Body of pancreas (tissue), 4 donors: ENCODE measurements at regions not wholly inside any gene's neighbourhood (a gene's known extent, or its start where the extent isn't known, plus 50 kb on each side); places are given as distances from the start of the nearest gene placed in this dataset.
A peak's percentile ranks its signal among the peaks of the same experiment; 100 is the strongest.

Experiments
- ATAC-seq: fragments of 150-250 bp; one replicate; pipeline ENCODE4 v1.9.1; 2016
- DNase-seq, 4 donors: peaks; one replicate each; pipeline ENCODE4 v3.0.0-alpha.2; 2019
- H3K27ac ChIP-seq, 4 donors: fragments of 200-600 bp; sonication (generic); 1 replicate in 3 of 4; 2 replicates in 1 of 4; pipeline versions ENCODE4 v1.5.1 to v1.6.1; 2016 to 2019; ENCODE audit warnings: mild to moderate bottlenecking in 1 of 4, mixed read lengths in 1 of 4, moderate library complexity in 1 of 4
- H3K27me3 ChIP-seq, 2 donors: fragments of 200-600 bp; sonication (generic); one replicate each; pipeline ENCODE4 v1.6.0; 2016; ENCODE audit warnings: mild to moderate bottlenecking in 1 of 2
- H3K36me3 ChIP-seq, 2 donors: fragments of 200-600 bp; sonication (generic); replicated peaks in 1 of 2; 2 replicates each; pipeline ENCODE4 v1.5.1; 2016; ENCODE audit warnings: low read depth in 2 of 2; ENCODE audit not compliant: insufficient read depth in 1 of 2
- H3K4me1 ChIP-seq: fragments of 200-600 bp; sonication (generic); one replicate; pipeline ENCODE4 v1.6.0; 2016
- H3K4me3 ChIP-seq, 2 donors: fragments of 200-600 bp; sonication (generic); 1 replicate in 1 of 2; 2 replicates in 1 of 2; pipeline ENCODE4 v1.5.1; 2016 to 2019
- H3K9me3 ChIP-seq, 3 donors: fragments of 200-600 bp; sonication (generic); 1 replicate in 2 of 3; 2 replicates in 1 of 3; pipeline ENCODE4 v1.5.1; 2016
- CTCF ChIP-seq, 7 experiments: fragments of 450-650 bp in 4 of 7; fragments of 200-600 bp in 3 of 7; sonication (generic) in 3 of 7; IDR thresholded peaks; one replicate each; pipeline ENCODE4 v1.5.1; 2016 to 2019; ENCODE audit warnings: antibody characterized with exemption in 7 of 7
- POLR2A ChIP-seq, 3 donors: fragments of 450-650 bp; IDR thresholded peaks; one replicate each; pipeline ENCODE4 v1.6.1; 2016; ENCODE audit warnings: antibody characterized with exemption in 3 of 3, mild to moderate bottlenecking in 2 of 3
- WGBS, 2 donors: methylation state at CpG; one replicate each; pipeline ENCODE4 v1.1.5; 2017; 5-methylcytosine and 5-hydroxymethylcytosine counted together
- intact Hi-C: fragments of 100-400 bp; cut with DNase I; formaldehyde crosslinking; loops from one replicate; pipeline ENCODE4 v1.15.1; 2023

- H3K27ac ChIP-seq: no peak overlapping the region
- no peak overlapping the region for H3K4me3 ChIP-seq
- 38 to 40% methylated on average over 2 of the region's 2 CpGs for WGBS, 2 donors
- H3K27me3 ChIP-seq: no peaks in the 10 kb centered on the region
- no peaks in the 10 kb centered on the region for H3K36me3 ChIP-seq
- intact Hi-C loops: no loop called here
- ATAC-seq (no peak), DNase-seq (no peak)
- no peak for TF ChIP-seq POLR2A (IDR thresholded peaks at IDR 0.05)
- no peak for TF ChIP-seq CTCF (IDR thresholded peaks at IDR 0.05)
- no peaks in the 10 kb centered on the region for H3K4me1 ChIP-seq
- H3K9me3 ChIP-seq: peaks cover 0 to 6% (median 0%) of the 10 kb centered on the region in 3 donors
Observed at GRCh38 chr11:30666817-30667216, 80.7 kb upstream of the MPPED2 start.

- H3K4me1 ChIP-seq: no peaks in the 10 kb centered on the region
- DNase-seq (no peak), ATAC-seq (no peak)
- 51 to 59% methylated on average over 5 of the region's 5 CpGs for WGBS, 2 donors
- intact Hi-C loops: no loop called here
- no peak overlapping the region for H3K4me3 ChIP-seq
- H3K36me3 ChIP-seq: no peaks in the 10 kb centered on the region
- no peaks in the 10 kb centered on the region for H3K27me3 ChIP-seq
- H3K27ac ChIP-seq: no peak overlapping the region
- TF ChIP-seq CTCF (IDR thresholded peaks at IDR 0.05) (no peak), POLR2A (IDR thresholded peaks at IDR 0.05) (no peak)
- peaks cover 0 to 6% (median 0%) of the 10 kb centered on the region in 3 donors for H3K9me3 ChIP-seq
Observed at GRCh38 chr11:30665067-30665466, 78.9 kb upstream of the MPPED2 start.

GRCh38 chr11:30653606-30654005, 67.5 kb upstream of the MPPED2 start:
- TF ChIP-seq POLR2A (IDR thresholded peaks at IDR 0.05) (no peak), CTCF (IDR thresholded peaks at IDR 0.05) (peak in 1 of 7 experiments; percentile 6)
- no peak for DNase-seq
- 38 to 40% methylated on average over 1 of the region's 1 CpG for WGBS, 2 donors
- Histone ChIP-seq H3K27ac (no peak overlapping the region), H3K4me3 (no peak overlapping the region), H3K36me3 (no peaks in the 10 kb centered on the region), H3K27me3 (no peaks in the 10 kb centered on the region), H3K4me1 (no peaks in the 10 kb centered on the region), H3K9me3 (no peaks in the 10 kb centered on the region)
- no peak for ATAC-seq
- intact Hi-C loops: no loop called here

GRCh38 chr11:30652801-30653200, 66.6 kb upstream of the MPPED2 start:
- intact Hi-C loops: no loop called here
- Histone ChIP-seq H3K36me3 (no peaks in the 10 kb centered on the region), H3K9me3 (no peaks in the 10 kb centered on the region), H3K4me3 (no peak overlapping the region), H3K27me3 (no peaks in the 10 kb centered on the region), H3K4me1 (no peaks in the 10 kb centered on the region), H3K27ac (no peak overlapping the region)
- no peak for DNase-seq
- WGBS, 2 donors: 76 to 87% methylated on average over 2 of the region's 2 CpGs
- TF ChIP-seq CTCF (IDR thresholded peaks at IDR 0.05) (no peak), POLR2A (IDR thresholded peaks at IDR 0.05) (no peak)
- no peak for ATAC-seq

- Histone ChIP-seq H3K27ac (no peak overlapping the region), H3K4me3 (no peak overlapping the region), H3K9me3 (no peaks in the 10 kb centered on the region), H3K36me3 (no peaks in the 10 kb centered on the region), H3K27me3 (no peaks in the 10 kb centered on the region), H3K4me1 (no peaks in the 10 kb centered on the region)
- DNase-seq (no peak), ATAC-seq (no peak)
- no peak for TF ChIP-seq CTCF (IDR thresholded peaks at IDR 0.05)
- TF ChIP-seq POLR2A (IDR thresholded peaks at IDR 0.05): no peak
- intact Hi-C loops: no loop called here
Observed at GRCh38 chr11:30650266-30650665, 64.1 kb upstream of the MPPED2 start.
